Suppressor macrophage treated with lipopolysaccharide for 4 hours (primary cell): ENCODE measurements at regions not wholly inside any gene's neighbourhood (a gene's known extent, or its start where the extent isn't known, plus 50 kb on each side); places are given as distances from the start of the nearest gene placed in this dataset.

ENCODE experiments used
- DNase-seq: peaks from one replicate; pipeline ENCODE4 v3.0.0-alpha.2; 2020

DNA sequence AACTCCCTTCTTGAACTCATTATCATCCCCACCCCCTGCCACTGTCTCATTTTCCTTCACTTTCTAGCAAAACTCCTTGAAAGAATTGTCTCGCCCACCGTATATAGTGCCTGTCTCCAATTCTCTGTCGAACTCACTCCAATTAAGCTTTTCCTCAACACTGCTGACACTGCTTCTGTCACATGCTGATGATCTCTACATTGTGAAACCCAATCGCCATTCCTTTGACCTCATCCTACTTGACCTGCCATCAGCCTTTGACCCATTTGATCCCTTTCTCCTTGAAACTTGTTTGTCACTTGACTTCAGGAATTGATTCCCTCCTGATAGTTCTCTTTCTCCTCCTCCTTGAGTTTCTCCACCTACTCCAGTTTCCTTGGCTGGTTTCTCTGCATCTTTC is 54.8 kb downstream of the CCDC71L start:
- peak; percentile 39 for DNase-seq

DNA sequence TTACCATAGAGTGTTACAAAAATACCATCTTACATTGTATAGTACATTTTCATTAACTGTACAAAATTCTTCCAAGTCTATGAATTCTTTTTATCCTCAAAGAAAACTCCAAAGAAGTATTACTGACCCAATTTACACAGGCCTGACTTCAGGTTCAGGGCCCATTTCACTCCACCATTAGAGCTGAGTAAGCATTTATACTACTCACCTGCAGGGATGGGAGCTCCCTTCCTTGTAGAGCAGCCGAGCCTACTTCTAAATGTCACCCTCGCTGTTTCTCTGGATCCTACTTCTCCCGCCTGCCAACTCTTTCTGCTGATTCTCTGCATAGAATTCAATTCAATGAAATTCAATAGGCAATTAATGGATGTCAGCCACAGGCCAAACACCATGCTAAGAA is 56.0 kb downstream of the CCDC71L start:
- DNase-seq = no peak

DNA sequence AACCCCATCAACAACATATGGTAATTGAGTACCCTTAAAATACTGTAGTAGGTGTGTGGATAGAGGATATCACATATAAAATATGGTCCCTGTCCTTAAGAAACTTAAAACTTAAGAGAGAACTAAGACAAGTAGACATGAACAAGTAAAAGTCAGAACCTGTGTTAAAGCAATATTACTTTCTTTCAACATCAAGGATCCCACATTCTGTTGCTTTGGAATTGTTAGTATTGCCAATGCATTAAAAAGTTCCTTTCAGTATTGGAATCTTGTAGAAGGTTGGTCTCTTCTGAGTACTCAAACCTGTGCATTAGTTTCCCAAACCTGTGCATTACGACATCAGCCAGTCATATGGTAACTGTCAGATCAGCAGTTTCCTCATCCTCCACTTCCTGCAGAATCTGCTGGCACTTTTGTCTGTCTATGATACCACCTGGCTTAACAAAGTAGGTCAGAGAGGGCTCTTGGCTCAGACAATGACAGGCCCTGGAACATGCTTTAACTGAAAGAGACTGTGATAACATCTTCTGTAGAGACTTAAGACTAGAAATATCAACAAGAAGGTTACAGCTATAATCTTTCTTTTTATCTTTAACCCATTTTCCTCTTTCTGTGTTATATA is 56.5 kb downstream of the CCDC71L start:
- DNase-seq = peak; percentile 23

DNA sequence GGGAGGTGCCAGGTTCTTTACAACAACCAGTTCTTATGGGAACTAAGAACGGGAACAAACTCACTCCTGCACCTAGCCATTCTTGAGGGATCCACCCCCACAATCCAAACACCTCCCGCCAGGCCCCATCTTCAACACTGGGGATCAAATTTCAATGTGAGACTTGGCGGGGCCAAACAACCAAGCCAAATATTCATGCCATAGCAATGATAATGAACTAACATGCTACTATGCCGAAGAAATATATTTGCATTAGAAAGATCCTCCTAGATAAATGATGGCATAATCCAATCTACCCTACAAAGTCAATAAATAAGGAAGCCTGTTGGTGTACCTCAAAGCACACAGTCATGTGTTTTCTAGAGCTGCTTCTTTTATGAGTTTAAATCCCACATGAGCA is 57.6 kb downstream of the CCDC71L start:
- no peak for DNase-seq

DNA sequence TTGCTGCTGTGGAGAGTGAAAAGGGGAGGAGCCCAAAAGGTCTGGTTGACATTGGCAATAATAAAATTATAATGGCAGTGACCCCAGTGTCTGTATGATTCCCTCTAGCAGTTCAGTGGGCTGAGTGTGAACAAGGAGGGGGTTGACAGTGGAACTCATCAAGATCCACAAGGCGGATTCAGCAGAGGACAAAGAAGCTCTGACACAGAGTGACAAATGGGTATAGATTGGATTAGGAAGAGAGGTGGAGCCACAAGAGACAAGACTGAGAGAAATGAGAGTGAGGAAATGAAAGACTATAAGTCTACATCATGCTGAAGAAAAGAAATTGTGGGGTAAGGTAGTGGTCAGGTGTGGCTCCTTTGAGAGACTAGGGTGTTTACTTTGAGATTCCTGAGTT is 58.9 kb downstream of the CCDC71L start:
- no peak for DNase-seq

DNA sequence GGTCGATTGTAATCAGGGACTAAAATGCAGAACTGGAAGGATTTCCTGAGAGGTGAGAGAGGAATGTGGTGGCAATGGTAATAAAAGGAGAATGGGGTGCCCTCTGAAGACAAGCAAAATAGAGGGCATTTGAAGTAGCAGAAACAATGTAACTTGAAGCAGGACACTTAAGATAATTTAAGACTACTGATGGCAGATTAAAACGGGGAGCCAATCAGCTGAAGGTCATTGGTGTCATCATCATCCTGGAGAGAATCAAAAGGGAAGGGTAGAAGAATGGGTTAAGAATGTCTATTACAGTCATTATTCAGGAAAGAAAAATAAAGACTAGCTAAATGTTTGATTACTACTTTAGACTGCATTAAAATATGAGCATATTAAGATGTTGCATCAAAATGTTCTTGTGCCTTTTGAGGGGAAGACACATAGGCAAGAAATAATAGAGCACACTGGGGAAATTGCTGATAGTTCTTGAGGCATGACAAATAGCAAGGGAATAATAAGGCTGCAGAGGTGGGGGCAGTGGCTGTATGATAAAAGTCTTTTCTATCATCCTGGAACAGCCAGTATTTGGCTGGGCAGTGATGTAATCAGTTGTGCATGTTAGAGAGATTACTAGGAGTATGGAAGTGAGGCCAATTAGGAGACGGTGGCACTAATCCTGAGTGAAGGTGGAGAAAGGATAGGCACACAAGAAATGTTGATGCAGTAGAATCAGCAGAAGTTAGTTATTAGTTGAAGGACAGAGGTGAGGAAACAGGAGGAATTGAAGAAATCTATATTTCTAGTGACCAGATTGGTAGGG is 60.2 kb downstream of the CCDC71L start:
- no peak for DNase-seq

DNA sequence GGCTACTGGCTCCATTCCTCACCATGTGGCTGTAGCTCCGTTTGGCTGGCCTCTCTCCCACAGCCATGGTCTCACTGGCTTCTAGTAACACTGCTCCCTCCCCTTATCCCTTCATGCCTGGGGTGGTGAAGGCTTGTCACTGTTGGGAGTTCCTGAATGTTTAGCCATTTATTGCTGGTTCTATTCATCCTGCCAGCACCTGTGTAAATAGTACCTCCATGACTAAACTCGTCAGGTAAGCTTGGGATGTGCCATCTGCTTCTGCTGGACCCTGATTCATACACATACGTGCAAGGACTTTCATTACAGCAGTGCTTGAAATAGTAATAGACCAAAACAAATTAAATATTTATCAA is 61.6 kb downstream of the CCDC71L start:
- DNase-seq = no peak

DNA sequence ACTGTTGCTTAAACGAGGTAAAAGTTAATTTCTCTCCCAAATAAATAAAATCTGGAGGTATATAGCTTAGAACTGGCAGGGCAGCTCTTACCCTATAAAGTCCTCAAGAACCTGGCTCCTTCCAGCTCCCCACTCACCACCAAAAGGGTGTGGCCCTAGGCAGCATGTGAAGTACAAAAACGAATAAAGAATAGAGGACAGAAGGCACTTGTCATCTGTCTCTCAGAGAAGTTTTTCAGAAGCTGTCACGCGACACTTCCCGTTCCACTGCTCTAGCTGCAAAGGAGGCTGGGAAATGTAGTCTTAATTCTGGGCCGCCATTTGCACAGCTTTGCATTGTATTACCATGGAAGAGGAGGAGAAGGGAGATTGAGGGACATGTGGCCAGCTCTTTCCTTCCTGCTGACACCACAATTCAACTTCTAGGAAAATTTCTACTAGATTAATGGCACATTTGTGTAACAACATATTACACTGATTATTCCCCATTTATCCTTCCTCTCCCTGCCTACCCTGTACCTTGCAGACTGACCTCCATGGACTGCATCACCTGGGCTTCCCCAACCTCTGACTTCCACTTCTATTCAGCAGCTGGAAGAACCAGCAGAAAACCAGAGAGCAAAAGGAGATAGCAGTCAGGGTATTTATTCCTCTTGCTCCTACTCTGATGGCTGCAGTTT is 62.2 kb downstream of the CCDC71L start:
- peak; percentile 89 for DNase-seq

DNA sequence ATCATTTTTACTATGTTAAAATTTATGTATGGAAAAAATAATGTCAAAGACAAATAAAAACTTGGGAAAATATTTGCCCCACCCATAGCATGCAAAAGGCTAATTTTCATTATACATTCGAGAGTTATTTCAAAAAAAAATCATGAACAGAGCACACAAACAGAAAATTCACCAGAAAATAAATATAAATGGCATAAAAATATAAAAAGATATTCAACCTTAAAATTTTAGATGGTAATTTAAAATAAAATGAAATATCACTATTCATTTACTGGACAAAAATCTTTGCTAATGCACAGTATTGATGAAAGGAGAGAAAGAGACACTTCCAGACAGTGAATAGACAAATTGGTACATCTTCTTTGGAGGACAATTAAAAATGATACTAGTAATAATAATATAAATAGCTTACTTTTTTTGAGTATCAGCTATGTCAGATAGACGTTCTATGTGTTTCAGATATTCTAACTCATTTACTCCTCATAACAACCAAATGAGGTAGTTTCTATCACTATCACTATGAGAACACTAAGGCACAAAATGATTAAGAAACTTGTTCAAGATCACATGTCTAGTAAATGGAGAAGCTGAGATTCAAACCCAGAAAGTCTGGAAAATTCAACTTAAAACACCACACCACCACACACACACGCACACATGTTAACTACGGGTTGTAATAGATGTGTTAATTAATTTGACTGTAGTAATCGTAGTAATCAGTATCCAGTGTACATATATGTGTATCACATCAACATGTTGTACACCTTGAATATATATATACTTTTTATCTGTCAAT is 63.0 kb downstream of the CCDC71L start:
- peak; percentile 71 for DNase-seq

DNA sequence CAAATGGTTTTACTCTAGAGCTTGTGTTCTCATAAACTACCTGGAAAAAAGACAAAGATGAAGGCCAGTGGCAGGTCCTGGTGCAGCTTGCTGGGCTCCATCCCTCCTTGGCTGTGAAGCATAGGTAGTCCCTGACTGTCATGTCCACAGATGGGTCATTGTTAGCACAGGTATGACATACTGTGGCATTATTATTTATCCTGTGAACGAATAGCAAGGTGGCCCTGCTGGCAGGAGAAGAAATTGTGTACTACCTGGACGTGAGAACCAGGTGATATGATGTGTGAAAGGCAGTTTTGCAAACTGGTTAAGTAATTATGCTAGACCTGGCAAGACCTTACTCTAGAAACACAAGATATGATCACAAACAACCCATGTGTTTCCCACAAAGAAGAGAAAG is 63.9 kb downstream of the CCDC71L start:
- no peak for DNase-seq

DNA sequence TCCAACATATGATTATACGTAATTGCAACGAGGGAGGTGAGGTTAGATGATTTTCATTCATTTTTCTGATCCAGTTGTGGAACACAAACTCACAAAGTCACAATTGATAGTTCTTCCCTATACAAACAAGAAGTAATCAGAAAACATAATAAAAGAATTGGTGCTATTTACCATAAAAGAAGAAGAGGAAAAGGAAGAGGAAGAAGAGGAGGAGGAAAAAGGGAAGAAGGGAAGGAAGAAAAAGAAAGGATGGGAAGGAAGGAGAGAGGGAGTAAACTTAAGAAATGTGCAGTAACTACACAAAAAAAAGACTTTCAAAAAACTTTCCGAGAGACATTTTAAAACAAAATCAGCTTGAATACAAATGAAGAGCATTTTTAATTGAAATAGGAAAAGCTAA is 65.0 kb downstream of the CCDC71L start:
- DNase-seq = no peak

DNA sequence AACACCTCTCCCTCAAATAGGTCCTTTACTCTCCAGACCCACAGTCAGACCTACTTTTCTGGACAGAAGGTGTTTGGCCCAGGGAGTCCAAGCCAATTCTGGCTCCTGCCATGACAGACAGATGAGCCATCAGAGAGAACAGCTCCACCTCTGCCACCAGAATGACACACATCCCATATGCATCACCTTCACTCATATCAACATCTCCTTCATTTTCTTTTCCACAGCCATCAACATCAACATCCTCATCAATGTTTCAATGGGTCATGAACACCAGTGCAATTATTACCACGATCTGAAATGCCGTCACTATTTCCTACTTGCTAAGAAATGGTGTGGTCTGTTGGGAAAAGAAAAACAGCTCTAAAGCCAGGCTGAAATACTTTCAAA is 67.9 kb downstream of the CCDC71L start:
- no peak for DNase-seq

DNA sequence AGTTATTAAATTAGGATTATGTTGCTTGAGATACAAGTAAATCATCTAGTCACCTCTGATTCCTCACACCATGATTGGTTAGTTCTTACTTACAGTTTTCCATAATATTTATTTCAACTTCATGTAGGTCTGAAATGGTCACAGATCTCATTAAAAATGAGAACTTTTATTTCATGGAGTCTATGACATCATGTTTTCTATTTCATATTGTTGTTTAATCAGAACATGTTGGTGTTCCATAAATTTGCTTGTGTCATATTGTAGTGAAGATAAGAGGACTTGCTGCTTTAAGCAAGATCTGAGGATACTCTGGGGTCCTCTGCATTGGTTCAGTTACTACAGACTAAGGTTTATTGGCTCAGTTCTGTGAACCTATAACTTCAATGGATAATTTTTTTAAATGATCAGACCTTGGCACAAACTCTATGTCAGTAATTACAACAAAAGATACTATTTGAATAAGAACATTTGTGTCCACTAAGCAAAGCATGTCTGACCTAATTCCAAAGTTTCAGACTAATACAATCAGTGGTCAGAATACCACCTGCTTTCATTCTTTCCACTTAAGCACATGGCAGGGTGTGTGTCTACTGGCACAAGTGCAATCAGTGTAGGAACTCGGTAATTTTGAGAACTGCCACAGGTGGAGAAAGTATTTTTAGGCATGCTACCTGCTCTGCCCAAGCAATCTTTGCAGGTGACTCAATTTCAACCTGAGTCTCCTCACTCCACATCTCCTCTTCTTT is 68.5 kb downstream of the CCDC71L start:
- DNase-seq = no peak

DNA sequence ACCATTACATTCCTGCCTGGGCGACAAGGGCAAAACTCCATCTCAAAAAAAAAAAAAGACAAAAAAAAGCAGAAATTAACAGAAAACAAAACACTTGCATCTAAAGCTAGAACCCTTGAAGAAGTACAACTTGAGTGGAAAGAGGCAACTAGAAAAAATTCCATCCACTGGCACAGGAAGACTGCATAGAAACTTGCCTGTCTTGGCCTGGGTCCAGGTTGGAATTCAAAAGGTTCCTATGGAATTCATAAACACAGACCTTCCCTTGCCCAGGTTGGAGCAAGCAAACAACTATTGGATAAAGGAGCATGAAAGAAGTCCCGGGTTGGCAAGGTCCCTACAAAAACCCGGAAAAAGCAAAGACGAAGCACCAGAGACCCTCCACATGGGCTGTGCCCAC is 69.8 kb downstream of the CCDC71L start:
- no peak for DNase-seq

DNA sequence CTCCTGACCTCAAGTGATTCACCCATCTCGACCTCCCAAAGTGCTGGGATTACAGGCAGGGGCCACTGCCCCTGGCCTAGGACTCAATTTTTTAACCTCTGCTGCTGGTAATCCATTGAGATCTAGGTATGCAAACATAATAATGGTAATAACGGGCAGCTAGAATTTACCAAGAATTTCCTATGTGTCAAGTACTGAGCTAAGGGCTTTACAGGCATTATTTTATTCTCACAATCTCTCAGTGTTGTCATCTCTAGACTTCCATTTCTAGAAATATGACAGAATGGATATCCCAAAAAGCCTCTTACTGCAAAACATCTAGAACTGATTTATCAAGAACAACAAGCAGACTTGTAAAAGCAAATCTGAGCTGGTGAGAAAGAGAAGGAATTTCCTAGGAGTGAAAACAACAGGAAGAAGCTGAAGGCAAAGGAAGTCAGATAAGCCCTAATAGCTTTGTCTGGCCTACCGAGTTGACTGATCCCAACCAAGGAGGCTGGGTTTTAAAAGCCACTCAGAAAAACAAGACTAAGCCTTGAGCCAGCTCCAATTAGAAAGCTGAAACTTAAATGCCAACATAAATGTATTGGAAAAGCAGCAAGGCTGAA is 70.6 kb downstream of the CCDC71L start:
- no peak for DNase-seq

DNA sequence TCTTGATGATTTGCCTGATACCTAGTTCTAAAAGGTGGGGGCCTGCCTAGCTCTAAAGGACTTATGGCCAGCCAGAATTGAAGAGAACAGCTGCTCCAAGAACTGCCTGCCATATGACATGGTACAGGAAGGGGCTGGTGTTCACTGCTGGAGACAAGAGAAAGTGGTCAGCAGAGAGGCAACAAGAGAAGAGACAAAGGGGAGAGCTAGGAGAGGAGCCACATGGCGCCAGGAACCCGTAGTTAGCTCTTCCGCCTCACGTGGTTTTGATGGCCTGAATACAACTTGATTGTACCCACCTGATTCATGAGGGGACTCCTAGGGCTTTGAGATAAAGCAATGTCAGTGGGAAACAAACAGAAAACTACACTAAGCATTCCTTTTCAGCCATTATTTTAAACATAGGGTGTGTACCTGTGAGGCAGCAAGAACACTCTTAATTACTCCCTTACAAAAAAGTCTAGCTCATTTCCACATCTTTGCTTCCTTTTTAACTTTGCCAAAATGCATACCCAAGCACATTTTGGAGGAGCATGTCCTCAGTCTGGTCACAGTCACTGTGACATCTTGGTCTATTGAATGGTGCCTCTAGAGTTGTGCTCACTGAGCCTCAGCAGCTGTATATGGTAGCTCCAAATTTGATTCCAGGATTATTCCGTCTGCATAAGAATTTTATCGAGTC is 71.6 kb downstream of the CCDC71L start:
- DNase-seq = no peak

DNA sequence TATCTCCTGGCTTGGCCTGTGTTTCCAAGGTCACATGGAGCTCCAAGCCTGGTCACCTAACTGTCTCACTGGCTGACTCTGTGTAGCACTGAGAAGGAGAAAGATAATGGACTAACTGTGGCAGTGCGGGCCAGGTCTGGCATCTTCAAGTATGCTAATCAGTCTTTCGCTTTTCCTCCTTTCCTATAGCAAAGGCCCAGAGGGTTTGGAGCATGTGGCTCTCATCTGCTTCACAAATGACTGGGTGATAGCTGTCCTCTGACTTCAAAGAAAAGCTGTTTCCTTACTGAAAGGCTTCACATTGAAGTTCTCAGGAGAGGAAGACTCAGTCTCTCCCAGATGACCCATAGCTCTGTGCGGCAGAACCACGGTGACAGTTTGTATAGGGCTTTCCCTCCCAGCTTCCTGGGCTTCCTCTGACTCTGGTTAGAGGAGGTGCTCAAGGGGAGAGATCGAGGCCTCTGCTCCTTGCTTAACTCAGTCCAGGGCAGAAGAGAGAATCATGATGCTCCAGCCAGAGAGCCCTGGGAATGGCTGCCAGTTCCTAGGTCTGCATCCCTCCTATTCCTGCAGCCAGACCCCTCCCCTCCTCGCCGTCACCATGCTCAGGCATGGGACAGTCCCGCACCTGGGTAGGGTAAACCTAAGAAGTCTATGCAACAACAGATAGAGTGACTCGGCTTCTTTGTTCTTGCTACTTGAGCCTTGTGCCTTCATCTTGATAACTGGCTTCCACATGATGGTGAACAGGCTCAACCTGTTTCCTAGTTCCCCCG is 72.3 kb downstream of the CCDC71L start:
- DNase-seq = no peak

DNA sequence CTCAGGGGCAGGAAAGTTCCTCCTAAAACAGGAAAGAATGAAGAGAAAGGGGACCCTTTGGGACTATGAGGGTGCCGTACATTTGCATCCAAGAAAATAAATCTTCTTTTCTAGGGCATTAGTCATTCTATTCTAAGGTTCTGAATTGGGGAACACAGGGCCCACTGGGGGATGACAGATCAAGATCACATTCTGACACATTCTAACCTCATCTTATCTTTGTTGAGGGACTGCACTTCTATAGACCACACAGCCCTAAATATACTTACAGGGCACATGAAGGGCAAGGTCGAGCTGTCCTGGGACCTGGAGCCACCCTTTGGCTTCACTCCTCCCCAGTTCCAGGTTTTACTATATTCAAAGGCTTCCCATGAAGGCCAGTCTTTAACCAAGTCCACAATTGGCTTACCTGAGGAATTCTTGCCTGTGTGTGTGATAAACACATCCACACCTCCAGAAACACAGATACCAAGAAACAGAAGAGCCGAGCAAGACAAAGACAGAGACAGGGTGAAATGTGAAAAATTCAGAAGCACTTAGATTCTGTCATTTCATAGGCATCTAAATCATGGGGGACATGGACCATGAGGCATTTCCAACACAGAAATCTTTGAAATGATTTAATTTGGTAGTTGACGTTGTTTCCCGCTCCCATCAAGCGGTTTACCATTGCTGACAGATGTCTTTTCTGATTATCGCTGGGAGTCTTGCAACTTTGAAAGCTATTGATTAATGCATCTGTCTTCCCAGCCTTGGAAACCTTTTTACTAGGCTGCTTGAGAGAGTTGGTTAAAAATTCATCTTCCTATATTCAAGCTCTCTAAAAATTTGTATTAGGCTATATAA is 75.8 kb downstream of the CCDC71L start:
- no peak for DNase-seq

DNA sequence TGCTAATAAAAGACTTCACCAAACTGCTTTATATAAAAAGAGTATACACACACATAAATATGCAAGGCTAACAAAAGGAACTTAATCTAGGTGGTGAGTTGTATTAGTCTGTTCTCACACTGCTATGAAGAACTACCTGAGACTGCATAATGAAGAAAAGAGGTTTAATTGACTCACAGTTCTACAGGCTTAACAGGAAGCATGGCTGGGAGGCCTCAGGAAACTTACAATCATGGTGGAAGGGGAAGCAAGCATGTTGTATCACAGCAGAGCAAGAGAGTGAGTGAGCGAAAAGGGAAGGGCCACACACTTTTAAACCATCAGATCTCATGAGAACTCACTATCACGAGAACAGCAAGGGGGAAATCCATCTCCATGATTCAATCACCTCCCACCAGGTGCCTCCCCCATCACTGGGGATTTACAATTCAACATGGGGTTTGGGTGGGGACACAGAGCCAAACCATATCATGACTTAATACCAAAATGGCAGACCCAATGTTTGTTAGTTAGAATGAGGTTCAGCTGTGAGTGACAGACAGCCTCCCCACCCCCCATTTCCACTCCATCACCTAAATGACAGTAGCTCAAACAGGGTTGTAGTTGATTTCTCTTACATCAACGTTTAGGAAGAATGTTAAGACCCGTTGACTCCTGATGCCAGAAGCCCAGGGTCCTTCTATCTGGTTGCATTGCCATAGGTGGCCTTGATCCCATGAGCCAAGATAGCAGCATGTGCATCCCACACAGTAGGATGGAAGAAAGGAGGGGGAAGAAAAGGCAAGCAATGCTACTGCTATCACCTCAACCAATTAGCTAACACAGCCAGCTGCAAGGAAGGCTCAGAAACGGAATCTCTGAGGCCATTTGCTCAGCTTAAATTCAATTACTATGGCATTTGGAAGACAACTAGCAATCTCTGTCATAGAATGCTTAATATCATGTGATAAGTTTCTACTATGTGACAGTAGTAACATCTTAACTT is 77.0 kb downstream of the CCDC71L start:
- DNase-seq = no peak
